Keratinocyte (primary cell): ENCODE measurements at regions not wholly inside any gene's neighbourhood (a gene's known extent, or its start where the extent isn't known, plus 50 kb on each side); places are given as distances from the start of the nearest gene placed in this dataset.

Experiments
- DNase-seq: peaks from one replicate; pipeline ENCODE4 v3.0.0-alpha.2; 2011; ENCODE audit warnings: low read depth, missing footprints, low spot score
- FAIRE-seq: peaks from 2 replicates; lab custom pipeline; 2011; peaks lifted over from hg19 to GRCh38; lab: Jason Lieb, UNC
- H2AFZ ChIP-seq: 2 replicates; pipeline ENCODE4 v1.6.0; 2012; ENCODE audit warnings: low read length, control low read depth, inconsistent platforms; ENCODE audit not compliant: control insufficient read depth
- H3K27ac ChIP-seq: 2 replicates; pipeline ENCODE4 v1.5.1; 2011; ENCODE audit warnings: low read length; ENCODE audit not compliant: control insufficient read depth, insufficient read depth
- H3K27me3 ChIP-seq: 3 replicates; pipeline ENCODE4 v1.6.0; 2011; ENCODE audit warnings: low read length; ENCODE audit not compliant: control insufficient read depth, insufficient read depth; ENCODE audit errors: extremely low read depth
- H3K36me3 ChIP-seq, 2 experiments: 2 replicates in 1 of 2; 3 replicates in 1 of 2; pipeline ENCODE4 v1.5.1; 2011; ENCODE audit warnings: low read length in 2 of 2, mild to moderate bottlenecking in 1 of 2; ENCODE audit not compliant: control insufficient read depth in 2 of 2, insufficient read depth in 2 of 2; ENCODE audit errors: extremely low read depth in 1 of 2
- H3K4me1 ChIP-seq: 3 replicates; pipeline ENCODE4 v1.5.1; 2011; ENCODE audit warnings: low read length; ENCODE audit not compliant: control insufficient read depth, insufficient read depth; ENCODE audit errors: extremely low read depth
- H3K4me2 ChIP-seq: 3 replicates; pipeline ENCODE4 v1.6.0; 2011; ENCODE audit warnings: low read depth, low read length; ENCODE audit not compliant: control insufficient read depth, insufficient read depth; ENCODE audit errors: extremely low read depth
- H3K4me3 ChIP-seq, 3 experiments: fragments of 200-600 bp in 1 of 3; sonication (generic) in 1 of 3; 2 replicates in 2 of 3; 3 replicates in 1 of 3; pipeline ENCODE4 v1.5.1; 2011 to 2016; ENCODE audit warnings: low read length in 3 of 3, mild to moderate bottlenecking in 3 of 3, control low read depth in 2 of 3, inconsistent platforms in 1 of 3, low read depth in 1 of 3, mixed read lengths in 1 of 3, mixed run types in 1 of 3, moderate library complexity in 1 of 3; ENCODE audit not compliant: control insufficient read depth in 2 of 3, insufficient read depth in 2 of 3; ENCODE audit errors: extremely low read depth in 1 of 3
- H3K79me2 ChIP-seq: 2 replicates; pipeline ENCODE4 v1.6.0; 2012; ENCODE audit warnings: low read length; ENCODE audit not compliant: control insufficient read depth, insufficient read depth
- H3K9ac ChIP-seq: 3 replicates; pipeline ENCODE4 v1.6.0; 2011; ENCODE audit warnings: low read length; ENCODE audit not compliant: control insufficient read depth, insufficient read depth; ENCODE audit errors: extremely low read depth
- H3K9me1 ChIP-seq: 3 replicates; pipeline ENCODE4 v1.6.0; 2011; ENCODE audit warnings: low read length; ENCODE audit not compliant: control insufficient read depth, insufficient read depth; ENCODE audit errors: extremely low read depth
- H3K9me3 ChIP-seq: 2 replicates; pipeline ENCODE4 v1.5.1; 2012; ENCODE audit warnings: low read depth, low read length; ENCODE audit not compliant: control insufficient read depth
- H4K20me1 ChIP-seq: 3 replicates; pipeline ENCODE4 v1.6.0; 2011; ENCODE audit warnings: low read length; ENCODE audit not compliant: control insufficient read depth, insufficient read depth; ENCODE audit errors: extremely low read depth
- EZH2 ChIP-seq: IDR thresholded peaks from one replicate; pipeline ENCODE4 v1.6.1; 2012; ENCODE audit warnings: inconsistent platforms, mild to moderate bottlenecking, low read length, moderate library complexity
- dilution Hi-C: fragments of 300-500 bp; cut with MboI; formaldehyde crosslinking; loops from one replicate; pipeline ENCODE4 v1.7.0; 2020; ENCODE audit warnings: low sequenced_read_pairs; ENCODE audit not compliant: extremely low pct_ligation_motif_present
- TF ChIP-seq, protein P1 (sequence below), 3 experiments: IDR thresholded peaks in 1 of 3; conservative IDR thresholded peaks in 1 of 3; optimal IDR thresholded peaks in 1 of 3; 2 replicates in 2 of 3; 3 replicates in 1 of 3; pipeline versions ENCODE3 to v1.5.1; 2011; ENCODE audit warnings: low read length in 3 of 3, mild to moderate bottlenecking in 3 of 3, moderate library complexity in 2 of 3, control low read depth in 1 of 3, inconsistent platforms in 1 of 3; ENCODE audit not compliant: insufficient read depth in 2 of 3; ENCODE audit errors: extremely low read depth in 1 of 3

GRCh38 chr7:108634535-108634934, 64.9 kb downstream of the DNAJB9 start:
- no peaks in the 10 kb centered on the region for H4K20me1 ChIP-seq
- no peak overlapping the region for H3K4me3 ChIP-seq
- no peaks in the 10 kb centered on the region for H3K79me2 ChIP-seq
- no peaks in the 10 kb centered on the region for H3K36me3 ChIP-seq
- no peak for FAIRE-seq
- no peaks in the 10 kb centered on the region for H3K4me1 ChIP-seq
- H2AFZ ChIP-seq: no peak overlapping the region
- dilution Hi-C loops: no loop called here
- H3K9me1 ChIP-seq: no peaks in the 10 kb centered on the region
- H3K4me2 ChIP-seq: no peak overlapping the region
- H3K9me3 ChIP-seq: no peaks in the 10 kb centered on the region
- TF ChIP-seq, protein P1, sequence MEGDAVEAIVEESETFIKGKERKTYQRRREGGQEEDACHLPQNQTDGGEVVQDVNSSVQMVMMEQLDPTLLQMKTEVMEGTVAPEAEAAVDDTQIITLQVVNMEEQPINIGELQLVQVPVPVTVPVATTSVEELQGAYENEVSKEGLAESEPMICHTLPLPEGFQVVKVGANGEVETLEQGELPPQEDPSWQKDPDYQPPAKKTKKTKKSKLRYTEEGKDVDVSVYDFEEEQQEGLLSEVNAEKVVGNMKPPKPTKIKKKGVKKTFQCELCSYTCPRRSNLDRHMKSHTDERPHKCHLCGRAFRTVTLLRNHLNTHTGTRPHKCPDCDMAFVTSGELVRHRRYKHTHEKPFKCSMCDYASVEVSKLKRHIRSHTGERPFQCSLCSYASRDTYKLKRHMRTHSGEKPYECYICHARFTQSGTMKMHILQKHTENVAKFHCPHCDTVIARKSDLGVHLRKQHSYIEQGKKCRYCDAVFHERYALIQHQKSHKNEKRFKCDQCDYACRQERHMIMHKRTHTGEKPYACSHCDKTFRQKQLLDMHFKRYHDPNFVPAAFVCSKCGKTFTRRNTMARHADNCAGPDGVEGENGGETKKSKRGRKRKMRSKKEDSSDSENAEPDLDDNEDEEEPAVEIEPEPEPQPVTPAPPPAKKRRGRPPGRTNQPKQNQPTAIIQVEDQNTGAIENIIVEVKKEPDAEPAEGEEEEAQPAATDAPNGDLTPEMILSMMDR (optimal IDR thresholded peaks at IDR 0.05 in 1 of 3, IDR thresholded peaks at IDR 0.05 in 1 of 3, conservative IDR thresholded peaks at IDR 0.05 in 1 of 3; ENCODE audit: extremely low read depth in 1 of 3, insufficient read depth in 2 of 3, low read length in 3 of 3): no peak
- TF ChIP-seq EZH2: no peak
- no peak overlapping the region for H3K9ac ChIP-seq
- DNase-seq: no peak
- H3K27ac ChIP-seq: no peak overlapping the region
- no peaks in the 10 kb centered on the region for H3K27me3 ChIP-seq

DNA sequence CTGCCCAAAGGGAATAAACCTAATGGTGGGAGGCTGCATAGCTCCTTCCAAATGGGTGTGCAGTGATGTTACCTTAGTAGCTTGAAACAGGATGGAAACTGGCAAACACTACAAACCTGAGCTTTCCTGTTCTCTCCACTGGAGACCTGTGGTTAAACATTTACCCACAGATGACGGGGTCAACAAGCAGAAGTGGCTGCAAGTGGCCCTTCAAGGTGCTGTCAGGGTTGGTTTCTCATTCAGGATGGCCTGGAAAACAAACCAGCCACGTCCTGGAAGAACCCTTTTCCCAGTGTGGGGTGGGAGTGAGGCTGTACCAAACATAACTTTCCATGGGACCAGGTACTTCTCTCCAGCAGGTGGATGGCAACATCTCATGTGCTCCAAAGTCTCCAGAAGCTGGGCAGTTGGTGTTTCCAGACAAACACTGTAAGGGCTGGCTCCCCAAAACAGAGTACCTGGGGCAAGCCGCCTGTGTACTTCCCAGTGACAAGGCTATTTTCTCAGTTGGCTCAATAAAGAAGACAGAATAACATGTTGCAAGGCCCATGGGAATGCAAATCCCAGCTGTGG, 67.5 kb downstream of the DNAJB9 start:
- H3K79me2 ChIP-seq: no peaks in the 10 kb centered on the region
- no peak overlapping the region for H2AFZ ChIP-seq
- H3K9me3 ChIP-seq: no peaks in the 10 kb centered on the region
- no peak overlapping the region for H3K9ac ChIP-seq
- no peak for DNase-seq
- H3K9me1 ChIP-seq: no peaks in the 10 kb centered on the region
- H3K36me3 ChIP-seq: no peaks in the 10 kb centered on the region
- no peak overlapping the region for H3K4me2 ChIP-seq
- no peak overlapping the region for H3K27ac ChIP-seq
- no peak for FAIRE-seq
- dilution Hi-C loops: no loop called here
- H3K4me1 ChIP-seq: no peaks in the 10 kb centered on the region
- H4K20me1 ChIP-seq: no peaks in the 10 kb centered on the region
- H3K4me3 ChIP-seq: no peak overlapping the region
- H3K27me3 ChIP-seq: no peaks in the 10 kb centered on the region
- TF ChIP-seq, protein P1 (optimal IDR thresholded peaks at IDR 0.05 in 1 of 3, IDR thresholded peaks at IDR 0.05 in 1 of 3, conservative IDR thresholded peaks at IDR 0.05 in 1 of 3; ENCODE audit: extremely low read depth in 1 of 3, insufficient read depth in 2 of 3, low read length in 3 of 3): no peak
- TF ChIP-seq EZH2: no peak
